ENCODE measurements at regions not wholly inside any gene's neighbourhood (a gene's known extent, or its start where the extent isn't known, plus 50 kb on each side); places are given as distances from the start of the nearest gene placed in this dataset.

- TF ChIP-seq HDAC2 (IDR thresholded peaks at IDR 0.05) (no peak), CTCF (IDR thresholded peaks at IDR 0.05) (no peak), MAFK (IDR thresholded peaks at IDR 0.05; ENCODE audit: partially characterized antibody) (no peak)
Observed at GRCh38 chr2:223460209-223460608, 142.0 kb downstream of the SCG2 start.

All from A549 (cell line).